MG63 (cell line): ENCODE measurements at regions not wholly inside any gene's neighbourhood (a gene's known extent, or its start where the extent isn't known, plus 50 kb on each side); places are given as distances from the start of the nearest gene placed in this dataset.
A peak's percentile ranks its signal among the peaks of the same experiment; 100 is the strongest.
"Not testable (repeated sequence)": the region's sequence is repeated elsewhere in the genome, so short reads cannot be mapped to it uniquely, and the experiment has no call there.

ENCODE experiments used
- DNase-seq: peaks from one replicate; pipeline ENCODE4 v3.0.0-alpha.2; 2020
- H3K27me3 ChIP-seq: fragments of 250-450 bp; sonication (Bioruptor Pico); 2 replicates; pipeline ENCODE4 v1.5.1; 2020; ENCODE audit warnings: mild to moderate bottlenecking, moderate library complexity
- H3K36me3 ChIP-seq: fragments of 250-450 bp; sonication (Bioruptor Pico); 2 replicates; pipeline ENCODE4 v1.5.1; 2020; ENCODE audit warnings: mild to moderate bottlenecking, moderate library complexity
- H3K4me3 ChIP-seq: fragments of 250-450 bp; sonication (Bioruptor Pico); 2 replicates; pipeline ENCODE4 v1.5.1; 2020; ENCODE audit warnings: mild to moderate bottlenecking, moderate library complexity
- H3K9me3 ChIP-seq: fragments of 250-450 bp; sonication (Bioruptor Pico); 2 replicates; pipeline ENCODE4 v1.5.1; 2020; ENCODE audit warnings: mild to moderate bottlenecking, moderate library complexity

DNA sequence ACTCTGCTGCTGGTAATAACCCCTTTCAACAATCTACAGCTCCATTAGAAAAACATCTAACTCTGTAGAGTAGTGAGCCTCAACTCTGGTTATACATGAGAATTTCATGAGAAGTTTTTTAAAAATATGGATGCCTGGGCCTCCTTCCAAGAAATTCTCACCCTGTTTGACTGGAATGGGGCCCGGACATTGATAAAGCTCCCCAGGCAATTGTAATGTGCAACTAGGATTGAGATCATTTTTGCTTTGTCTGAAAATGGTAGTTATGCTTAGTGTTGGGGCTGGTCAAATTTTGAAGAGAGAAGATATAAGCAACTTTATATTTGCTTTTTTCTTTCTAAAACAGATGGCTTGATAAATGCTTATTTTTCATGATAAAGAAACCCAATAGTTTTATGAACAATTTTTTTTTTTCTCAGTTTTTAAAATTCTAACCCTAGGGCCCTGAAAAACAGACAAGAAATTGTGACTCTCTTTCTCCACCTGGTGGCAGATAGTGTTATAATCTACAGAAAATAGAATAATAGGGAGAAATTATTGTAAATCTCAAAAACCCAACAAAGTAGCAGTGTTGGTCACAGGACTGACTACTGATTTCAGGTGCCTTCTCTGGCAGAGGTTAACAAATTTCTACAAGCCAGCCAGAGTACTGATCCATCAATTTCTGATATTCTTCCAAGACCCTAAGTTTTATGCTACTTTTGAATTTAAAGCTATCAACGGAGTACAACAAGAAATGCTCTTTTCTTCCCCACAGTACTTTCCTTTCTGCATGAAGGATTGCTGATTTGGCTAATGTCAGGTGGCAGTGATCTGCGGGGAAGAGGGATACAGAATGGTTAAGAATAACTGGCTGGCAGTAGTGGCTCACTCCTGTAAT lies 174.8 kb downstream of the DKK1 start:
- peak; percentile 30 for DNase-seq
- no peaks in the 10 kb centered on the region for H3K36me3 ChIP-seq
- H3K9me3 ChIP-seq: no peaks in the 10 kb centered on the region
- no peak overlapping the region for H3K4me3 ChIP-seq
- H3K27me3 ChIP-seq: no peaks in the 10 kb centered on the region

DNA sequence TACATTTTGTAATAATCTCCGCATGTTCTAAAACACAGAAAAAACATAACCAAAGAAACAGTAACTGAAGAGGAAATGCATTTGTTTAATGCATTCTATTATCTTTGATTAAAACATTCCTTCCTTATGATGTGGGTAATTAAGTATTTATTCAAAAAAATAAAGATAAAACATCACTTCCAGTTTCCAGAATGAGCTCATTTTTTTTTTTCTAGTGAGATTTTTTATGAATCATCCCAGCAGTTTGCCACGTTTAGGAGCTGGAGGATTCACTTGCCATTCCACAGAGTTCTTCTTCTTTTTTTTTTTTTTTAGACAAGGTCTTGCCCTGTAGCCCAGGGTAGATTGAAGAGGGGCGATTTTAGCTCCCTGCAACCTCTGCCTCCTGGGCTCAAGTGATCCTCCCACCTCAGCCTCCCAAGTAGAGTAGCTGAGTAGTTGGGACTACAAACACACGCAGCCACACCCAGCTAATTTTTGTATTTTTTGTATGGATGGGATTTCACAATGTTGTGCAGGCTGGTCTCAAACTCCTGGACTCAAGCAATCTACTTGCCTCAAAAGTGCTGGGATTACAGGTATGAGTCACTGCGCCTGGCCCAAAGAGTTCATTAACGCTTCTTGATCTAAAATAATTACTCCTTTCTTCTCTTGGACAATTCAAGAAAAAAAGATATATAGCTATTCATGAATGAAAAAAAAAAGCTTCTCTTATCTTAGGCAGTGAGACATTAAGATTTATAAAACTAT lies 177.3 kb downstream of the DKK1 start:
- Histone ChIP-seq H3K36me3 (no peaks in the 10 kb centered on the region), H3K9me3 (no peaks in the 10 kb centered on the region), H3K27me3 (no peaks in the 10 kb centered on the region), H3K4me3 (no peak overlapping the region)
- peak; percentile 16 for DNase-seq

DNA sequence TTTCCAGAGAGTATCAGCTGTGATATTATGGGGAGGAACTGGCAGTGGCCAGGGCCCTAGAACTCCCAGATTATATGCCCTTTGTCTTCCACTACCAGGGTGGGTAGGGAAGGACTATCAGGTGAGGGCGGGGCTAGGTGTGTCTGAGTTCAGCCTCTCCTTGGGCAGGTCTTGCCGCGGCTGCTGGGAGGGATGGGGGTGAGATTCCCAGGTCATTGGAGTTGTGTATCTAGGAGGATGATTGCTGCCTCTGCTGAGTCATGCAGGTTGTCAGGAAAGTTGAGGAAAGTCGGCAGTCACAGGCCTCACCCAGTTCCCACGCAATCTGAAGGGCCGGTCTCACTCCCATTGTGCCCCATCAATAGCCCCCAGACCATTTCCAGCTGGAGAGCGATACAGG lies 185.2 kb downstream of the DKK1 start:
- no peaks in the 10 kb centered on the region for H3K36me3 ChIP-seq
- no peak for DNase-seq
- H3K9me3 ChIP-seq: peaks cover 4% of the 10 kb centered on the region; the same call in 1 of the 2 replicates
- H3K27me3 ChIP-seq: no peaks in the 10 kb centered on the region
- H3K4me3 ChIP-seq: no peak overlapping the region

DNA sequence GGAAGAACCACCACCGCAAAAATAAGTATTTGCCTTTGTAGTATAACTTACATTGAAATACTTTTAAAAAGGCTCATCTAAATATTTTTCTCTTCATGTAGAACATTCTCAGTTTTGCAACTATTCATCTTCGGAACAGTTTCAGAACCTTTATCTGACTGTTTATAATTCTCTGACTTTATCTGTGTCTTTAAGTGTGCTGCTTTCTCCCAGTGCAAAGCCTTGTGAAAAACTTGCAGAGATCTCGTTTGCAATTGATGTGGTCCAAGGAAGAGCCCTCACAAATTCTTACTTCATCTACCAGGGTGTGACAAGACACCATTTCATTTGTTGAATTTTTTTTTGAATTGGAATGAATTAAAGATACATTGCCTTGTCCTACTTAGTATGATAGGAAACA lies 186.4 kb downstream of the DKK1 start:
- Histone ChIP-seq H3K9me3 (peaks cover 7% of the 10 kb centered on the region; the same call in 1 of the 2 replicates), H3K27me3 (no peaks in the 10 kb centered on the region), H3K36me3 (no peaks in the 10 kb centered on the region), H3K4me3 (no peak overlapping the region)
- no peak for DNase-seq

DNA sequence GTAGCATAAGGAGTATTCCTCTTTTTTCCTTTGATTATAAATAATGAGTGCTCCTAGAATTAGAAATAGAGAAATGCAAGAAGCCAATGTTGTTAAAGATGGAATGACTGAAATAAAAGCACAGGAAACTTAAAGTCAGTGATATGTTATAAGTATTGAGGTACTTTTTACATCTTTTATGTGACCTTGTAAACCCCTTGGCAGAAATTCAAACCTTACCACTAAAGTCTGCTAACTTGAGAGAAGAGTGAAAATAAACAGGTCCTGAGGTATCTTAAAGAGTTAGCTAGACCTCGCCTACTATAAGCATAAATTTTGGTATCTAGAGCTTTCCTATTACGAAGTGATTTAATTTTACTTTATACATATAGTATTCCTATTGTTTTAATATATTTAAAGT lies 188.2 kb downstream of the DKK1 start:
- Histone ChIP-seq H3K27me3 (no peaks in the 10 kb centered on the region), H3K36me3 (no peaks in the 10 kb centered on the region), H3K4me3 (no peak overlapping the region), H3K9me3 (peaks cover 7% of the 10 kb centered on the region; the same call in 1 of the 2 replicates)
- no peak for DNase-seq

DNA sequence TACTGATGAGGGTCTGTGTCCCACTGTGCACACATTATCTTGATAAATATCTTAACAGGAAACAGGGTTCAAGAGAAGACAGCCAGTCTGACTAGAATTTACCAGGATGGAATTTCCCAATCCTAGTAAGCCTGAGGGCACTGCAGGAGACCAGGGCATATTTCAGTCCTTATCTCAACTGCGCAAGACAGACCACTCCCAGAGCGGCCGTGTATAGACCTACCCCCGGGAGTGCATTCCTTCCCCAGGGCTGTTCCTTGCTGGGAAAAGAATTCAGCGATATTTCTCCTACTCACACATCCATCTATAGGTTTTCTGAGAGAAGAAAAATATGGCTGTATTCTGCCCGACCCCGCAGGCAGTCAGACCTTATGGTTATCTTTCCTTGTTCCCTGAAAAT lies 191.3 kb downstream of the DKK1 start:
- H3K4me3 ChIP-seq, H3K27me3 ChIP-seq, DNase-seq, H3K36me3 ChIP-seq: not testable (repeated sequence)
- H3K9me3 ChIP-seq: peaks cover 17% of the 10 kb centered on the region

DNA sequence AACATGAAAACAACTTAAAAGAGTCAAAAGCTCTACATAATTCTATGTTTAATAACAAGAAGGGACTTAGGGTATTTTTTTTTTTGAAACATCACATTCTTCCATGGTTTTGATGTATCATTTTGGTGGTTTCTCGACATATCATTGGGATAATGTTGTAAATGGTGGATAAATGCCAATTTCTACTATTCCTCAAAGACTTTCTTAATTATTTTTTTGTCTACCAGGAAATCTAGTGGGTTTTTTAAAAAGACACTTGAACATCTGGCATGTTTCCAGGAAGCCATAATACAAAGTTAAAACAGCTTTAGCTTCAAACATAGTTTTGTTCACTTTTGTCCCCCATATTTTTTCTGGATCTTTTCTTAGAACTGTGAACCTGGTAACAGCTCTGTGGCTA lies 200.4 kb downstream of the DKK1 start:
- no peak overlapping the region for H3K4me3 ChIP-seq
- no peaks in the 10 kb centered on the region for H3K27me3 ChIP-seq
- no peak for DNase-seq
- H3K36me3 ChIP-seq: no peaks in the 10 kb centered on the region
- peaks cover 4% of the 10 kb centered on the region for H3K9me3 ChIP-seq

DNA sequence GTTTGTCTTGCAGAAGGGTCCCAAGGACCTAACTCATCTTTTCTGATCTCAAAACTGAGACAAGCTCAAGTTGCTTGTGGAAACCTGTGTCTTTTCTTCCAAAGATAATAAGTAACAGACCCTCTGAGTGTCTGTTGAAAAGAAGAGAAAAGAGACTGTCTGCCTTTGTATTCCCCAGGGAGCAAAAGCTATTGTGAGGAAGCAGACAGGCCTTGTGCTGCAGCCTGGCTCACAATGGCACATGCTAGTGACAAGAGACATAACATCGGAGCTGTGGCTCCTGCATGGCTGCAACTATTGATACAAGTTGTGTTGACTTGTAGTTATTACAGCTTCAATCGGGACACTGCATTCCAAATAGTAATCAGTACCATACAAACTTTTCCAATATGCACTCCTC lies 202.9 kb downstream of the DKK1 start:
- H3K9me3 ChIP-seq: no peaks in the 10 kb centered on the region; the same call in 1 of the 2 replicates
- no peak for DNase-seq
- H3K36me3 ChIP-seq: no peaks in the 10 kb centered on the region
- H3K27me3 ChIP-seq: no peaks in the 10 kb centered on the region
- H3K4me3 ChIP-seq: no peak overlapping the region

DNA sequence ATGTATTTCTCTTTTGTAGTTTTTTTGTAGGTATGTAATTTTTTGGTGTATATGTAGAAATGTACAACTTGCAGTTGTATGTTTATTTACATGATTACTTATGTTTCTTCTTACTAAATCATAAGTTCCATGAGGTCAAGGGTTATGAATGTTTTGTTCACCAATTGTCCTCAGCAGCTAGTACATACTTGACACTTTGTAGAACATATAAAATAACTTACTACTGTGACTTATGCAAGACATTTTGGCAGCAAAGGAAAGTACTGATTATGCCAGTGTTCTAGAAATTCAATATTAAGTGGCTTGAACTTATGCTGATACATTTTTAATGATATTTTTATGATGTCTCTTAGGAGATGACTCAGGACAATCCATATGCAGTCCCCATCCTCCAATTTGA lies 209.6 kb downstream of the DKK1 start:
- peaks cover 6% of the 10 kb centered on the region for H3K9me3 ChIP-seq
- H3K4me3 ChIP-seq: no peak overlapping the region
- H3K27me3 ChIP-seq: no peaks in the 10 kb centered on the region
- DNase-seq: no peak
- no peaks in the 10 kb centered on the region for H3K36me3 ChIP-seq

DNA sequence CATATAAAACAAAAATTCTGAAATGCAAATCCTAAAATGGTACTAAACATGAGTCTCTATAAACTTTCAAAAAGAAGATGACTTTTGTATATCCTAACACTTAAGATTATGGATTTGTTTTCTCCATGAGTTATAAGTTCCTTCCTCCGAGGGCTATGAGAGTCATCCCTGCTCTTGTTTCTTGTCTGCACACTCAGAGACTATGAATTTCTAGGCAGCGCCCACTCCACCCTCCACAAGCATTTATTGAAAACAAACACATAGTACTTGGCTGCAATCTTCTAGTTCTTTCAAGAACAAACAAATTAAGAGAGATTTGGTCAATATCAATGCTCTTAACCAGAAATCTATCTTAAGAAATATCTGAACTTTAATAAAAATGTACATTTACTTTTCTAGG lies 211.7 kb downstream of the DKK1 start:
- no peak overlapping the region for H3K4me3 ChIP-seq
- DNase-seq: peak; percentile 62
- H3K9me3 ChIP-seq: peaks cover 19% of the 10 kb centered on the region

DNA sequence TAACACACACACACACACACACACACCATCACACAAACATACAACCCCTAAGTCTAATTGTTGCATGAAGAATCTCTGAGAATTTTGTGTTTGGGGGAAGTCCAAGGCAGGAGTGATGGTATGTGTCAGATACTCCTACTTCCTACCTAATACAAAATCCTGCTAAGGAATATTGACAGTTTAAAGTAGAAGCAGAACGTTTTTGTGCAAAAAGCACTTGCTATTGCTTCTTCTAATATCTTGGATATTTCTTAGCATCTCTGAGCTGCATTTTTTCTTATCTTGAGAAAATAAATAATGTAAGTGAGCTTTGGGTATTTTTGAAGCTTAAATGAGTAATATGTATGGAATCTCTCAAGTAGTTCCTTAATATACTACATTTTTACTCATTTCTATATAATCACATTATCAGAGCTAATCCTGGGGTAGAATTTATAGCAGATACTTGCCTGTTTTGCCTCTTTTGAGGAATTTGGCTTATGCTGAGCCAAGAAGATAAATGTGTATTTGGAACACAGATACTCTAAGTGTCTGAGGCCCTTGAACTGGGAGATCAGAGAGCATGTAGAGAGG lies 212.3 kb downstream of the DKK1 start:
- no peak overlapping the region for H3K4me3 ChIP-seq
- H3K27me3 ChIP-seq: no peaks in the 10 kb centered on the region
- no peak for DNase-seq
- peaks cover 19% of the 10 kb centered on the region for H3K9me3 ChIP-seq
- H3K36me3 ChIP-seq: no peaks in the 10 kb centered on the region

More for the DNA sequence above, 211.7 kb downstream of the DKK1 start:
- H3K36me3 ChIP-seq: no peaks in the 10 kb centered on the region
- no peaks in the 10 kb centered on the region for H3K27me3 ChIP-seq

DNA sequence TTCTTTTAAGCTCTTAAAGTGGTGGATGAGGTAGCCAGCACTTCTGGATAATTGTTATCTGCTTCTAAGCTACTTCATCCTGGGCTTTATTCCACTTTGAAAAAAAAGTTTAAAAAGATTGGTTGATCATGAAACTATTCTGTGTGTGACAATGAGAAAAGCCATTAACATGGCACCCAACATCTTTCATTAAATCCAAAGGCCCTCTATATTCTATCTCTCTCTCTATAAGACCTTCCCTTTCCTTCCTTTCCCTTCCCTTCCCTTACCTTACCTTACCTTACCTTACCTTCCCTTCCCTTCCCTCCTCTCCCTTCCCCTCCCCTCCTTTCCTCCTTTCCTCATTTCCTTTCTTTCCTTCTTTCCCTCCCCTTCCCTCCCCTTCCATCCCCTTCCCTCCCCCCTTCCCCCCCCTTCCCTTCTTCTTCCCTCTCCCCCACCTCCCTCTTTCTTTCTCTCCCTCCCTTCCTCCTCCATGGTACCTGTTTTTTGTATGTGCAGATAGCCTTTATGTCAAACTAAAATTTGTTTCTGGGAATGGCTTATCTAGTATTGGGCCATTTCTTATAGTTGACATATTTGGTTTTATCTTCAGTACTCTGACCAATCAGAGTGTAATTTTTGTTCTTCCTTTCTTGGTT lies 218.7 kb downstream of the DKK1 start:
- Histone ChIP-seq H3K36me3 (no peaks in the 10 kb centered on the region), H3K4me3 (no peak overlapping the region), H3K9me3 (peaks cover 19% of the 10 kb centered on the region), H3K27me3 (no peaks in the 10 kb centered on the region)
- no peak for DNase-seq

DNA sequence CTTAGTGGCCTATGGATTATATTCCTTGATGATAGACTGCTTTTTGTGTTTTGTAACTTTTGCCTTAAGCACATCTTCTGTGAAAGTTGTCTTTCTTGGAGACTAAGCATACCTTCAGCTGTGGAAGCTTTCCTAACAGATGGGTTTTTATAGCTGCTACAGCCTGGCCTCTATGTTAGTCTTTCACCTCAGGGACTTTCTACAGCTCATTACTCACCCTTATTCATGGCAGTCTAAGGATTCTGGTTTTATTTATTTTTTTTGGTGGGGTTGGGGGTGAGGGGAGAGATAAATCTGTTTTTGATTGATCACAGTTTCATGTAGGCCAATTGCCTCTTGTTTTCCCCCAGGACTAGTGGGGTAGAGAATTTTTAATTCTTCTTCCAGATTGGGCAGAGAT lies 219.9 kb downstream of the DKK1 start:
- DNase-seq: no peak
- H3K9me3 ChIP-seq: peaks cover 12% of the 10 kb centered on the region
- no peaks in the 10 kb centered on the region for H3K27me3 ChIP-seq
- no peak overlapping the region for H3K4me3 ChIP-seq
- H3K36me3 ChIP-seq: no peaks in the 10 kb centered on the region

DNA sequence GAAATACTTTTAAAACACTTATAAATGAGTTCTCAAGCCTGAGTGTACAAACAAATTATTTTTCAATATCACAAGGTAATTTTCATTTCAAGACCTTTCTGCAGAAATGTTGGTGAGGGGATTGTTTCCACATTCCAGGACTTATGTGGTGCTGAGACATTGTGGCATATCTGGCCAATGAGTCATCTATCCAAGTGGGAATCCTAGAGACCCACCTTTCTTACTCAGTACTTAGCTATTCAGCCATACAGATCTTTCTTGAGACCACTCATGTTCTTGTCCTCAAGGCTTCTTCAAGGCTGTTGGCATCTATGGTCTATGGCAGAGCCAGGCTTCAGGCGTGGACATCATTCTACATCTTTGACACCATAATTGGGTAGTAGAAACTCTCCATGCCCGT lies 225.4 kb downstream of the DKK1 start:
- Histone ChIP-seq H3K9me3 (no peaks in the 10 kb centered on the region; the same call in 1 of the 2 replicates), H3K4me3 (no peak overlapping the region), H3K27me3 (no peaks in the 10 kb centered on the region), H3K36me3 (no peaks in the 10 kb centered on the region)
- DNase-seq: no peak

DNA sequence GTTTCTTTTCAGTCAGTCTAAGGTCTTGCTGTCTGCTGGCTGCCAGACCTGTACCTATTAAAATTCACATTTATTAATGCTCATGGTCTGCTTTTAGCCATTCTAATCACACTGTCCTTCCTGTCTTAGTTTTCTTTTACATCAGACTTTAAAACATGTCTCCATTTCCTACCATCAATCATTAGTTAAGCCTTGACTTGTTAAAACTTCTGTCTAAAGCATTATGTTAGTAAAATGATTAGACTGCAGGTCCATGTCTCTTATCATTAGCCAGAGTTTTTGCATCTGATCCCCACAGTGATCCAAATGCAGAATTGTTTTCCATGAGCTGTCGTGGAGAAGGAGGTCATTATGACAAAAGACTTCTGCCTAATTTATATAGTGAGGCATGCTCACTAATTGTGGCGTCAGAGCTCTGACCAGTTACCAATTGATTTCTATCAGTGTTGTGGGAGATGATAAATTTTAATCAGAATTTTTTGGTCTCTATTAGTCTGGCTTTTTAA lies 226.5 kb downstream of the DKK1 start:
- H3K36me3 ChIP-seq: no peaks in the 10 kb centered on the region
- no peaks in the 10 kb centered on the region; the same call in 1 of the 2 replicates for H3K9me3 ChIP-seq
- DNase-seq: no peak
- no peaks in the 10 kb centered on the region for H3K27me3 ChIP-seq
- H3K4me3 ChIP-seq: no peak overlapping the region

DNA sequence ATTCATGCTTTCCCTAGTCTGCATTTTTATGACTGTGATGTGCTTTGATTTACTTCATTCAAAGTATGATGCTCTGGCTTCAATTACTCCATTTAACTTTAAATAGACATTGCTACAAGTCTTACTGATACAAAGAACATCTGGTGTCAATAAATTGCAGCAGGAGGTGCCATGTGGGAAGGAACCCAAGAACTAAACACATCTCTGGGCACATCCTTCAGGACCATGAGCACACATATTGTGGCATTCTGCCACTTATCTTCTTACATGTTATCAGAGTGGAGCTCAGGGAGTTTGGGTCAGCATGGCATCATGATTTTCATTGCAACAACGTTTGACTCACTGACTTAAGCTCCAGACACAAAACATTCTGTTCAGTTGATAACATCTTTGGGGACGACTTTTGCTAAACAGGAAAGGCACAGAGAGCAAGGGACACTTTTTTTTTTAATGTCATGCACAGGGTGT lies 227.0 kb downstream of the DKK1 start:
- H3K9me3 ChIP-seq: no peaks in the 10 kb centered on the region; the same call in 1 of the 2 replicates
- H3K36me3 ChIP-seq: no peaks in the 10 kb centered on the region
- H3K27me3 ChIP-seq: no peaks in the 10 kb centered on the region
- no peak for DNase-seq
- no peak overlapping the region for H3K4me3 ChIP-seq

DNA sequence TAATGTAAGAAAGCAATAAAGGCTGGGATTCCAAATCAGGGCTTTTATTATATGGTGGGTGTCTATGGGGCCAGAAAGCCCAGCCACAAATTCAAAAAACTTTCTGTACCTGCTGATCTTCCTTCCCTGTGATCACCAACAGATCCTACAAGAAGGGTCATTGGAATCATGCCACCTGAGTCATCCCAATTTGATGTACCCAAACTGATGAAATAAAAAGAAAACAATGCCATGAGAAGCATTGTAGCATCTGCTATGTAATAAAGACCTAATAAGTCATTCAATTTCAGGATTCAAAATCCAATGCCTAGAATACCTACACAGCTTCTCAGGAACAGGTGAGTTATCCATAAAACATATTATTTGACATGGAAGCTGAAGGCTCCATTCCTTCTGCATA lies 228.8 kb downstream of the DKK1 start:
- no peaks in the 10 kb centered on the region for H3K36me3 ChIP-seq
- no peak overlapping the region for H3K4me3 ChIP-seq
- no peaks in the 10 kb centered on the region for H3K27me3 ChIP-seq
- DNase-seq: no peak
- H3K9me3 ChIP-seq: no peaks in the 10 kb centered on the region; the same call in 1 of the 2 replicates
